ENCODE measurements at regions not wholly inside any gene's neighbourhood (a gene's known extent, or its start where the extent isn't known, plus 50 kb on each side); places are given as distances from the start of the nearest gene placed in this dataset.

DNA sequence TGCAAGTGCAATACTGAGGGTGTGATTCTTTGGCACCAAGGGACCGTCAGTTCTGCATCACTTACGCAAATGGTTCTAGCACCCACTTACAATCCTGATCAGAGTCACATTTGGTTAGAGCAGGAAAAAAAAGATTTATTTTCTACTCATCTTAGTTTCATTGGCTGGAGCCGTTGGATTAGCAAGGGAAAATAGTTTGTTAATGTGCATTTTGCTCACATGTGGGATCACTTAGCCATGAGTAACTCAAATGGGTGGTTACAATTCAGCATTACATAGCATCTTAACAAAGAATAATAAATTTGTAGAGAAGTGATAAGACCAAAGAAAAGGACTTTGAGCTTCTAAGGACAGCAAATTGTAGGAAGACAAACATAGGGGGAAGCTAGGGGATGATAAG, 216.9 kb downstream of the AUH start:
- H3K4me1 Mint-ChIP-seq (ENCODE audit: low read depth), result peaks cover 44% of the 10 kb centered on the region
- intact Hi-C loops (cut with micrococcal nuclease), result loop anchor here (5.0 kb wide), 2 partner anchors 42 to 63 kb away; no protein-coding TSS in a partner anchor
- no peaks in the 10 kb centered on the region for H3K27me3 Mint-ChIP-seq
- DNase-seq (no peak), ATAC-seq (no peak)
- H3K4me3 Mint-ChIP-seq, result no peak overlapping the region
- ChIA-PET POLR2A (interaction anchor here (1.0 to 4.4 kb wide), 2 partner anchors 12 to 45 kb away, joined by 7 to 39 read pairs; no protein-coding TSS in a partner anchor), CTCF (interaction anchor here (0.8 kb wide), 1 partner anchor 48 kb away, joined by 3 read pairs; no protein-coding TSS in a partner anchor)
- peaks cover 15% of the 10 kb centered on the region for H3K9me3 Mint-ChIP-seq
- TF ChIP-seq, protein P1, sequence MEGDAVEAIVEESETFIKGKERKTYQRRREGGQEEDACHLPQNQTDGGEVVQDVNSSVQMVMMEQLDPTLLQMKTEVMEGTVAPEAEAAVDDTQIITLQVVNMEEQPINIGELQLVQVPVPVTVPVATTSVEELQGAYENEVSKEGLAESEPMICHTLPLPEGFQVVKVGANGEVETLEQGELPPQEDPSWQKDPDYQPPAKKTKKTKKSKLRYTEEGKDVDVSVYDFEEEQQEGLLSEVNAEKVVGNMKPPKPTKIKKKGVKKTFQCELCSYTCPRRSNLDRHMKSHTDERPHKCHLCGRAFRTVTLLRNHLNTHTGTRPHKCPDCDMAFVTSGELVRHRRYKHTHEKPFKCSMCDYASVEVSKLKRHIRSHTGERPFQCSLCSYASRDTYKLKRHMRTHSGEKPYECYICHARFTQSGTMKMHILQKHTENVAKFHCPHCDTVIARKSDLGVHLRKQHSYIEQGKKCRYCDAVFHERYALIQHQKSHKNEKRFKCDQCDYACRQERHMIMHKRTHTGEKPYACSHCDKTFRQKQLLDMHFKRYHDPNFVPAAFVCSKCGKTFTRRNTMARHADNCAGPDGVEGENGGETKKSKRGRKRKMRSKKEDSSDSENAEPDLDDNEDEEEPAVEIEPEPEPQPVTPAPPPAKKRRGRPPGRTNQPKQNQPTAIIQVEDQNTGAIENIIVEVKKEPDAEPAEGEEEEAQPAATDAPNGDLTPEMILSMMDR (IDR thresholded peaks at IDR 0.05), result no peak
- peak overlapping the region; percentile 92 for H3K27ac Mint-ChIP-seq
- H3K36me3 Mint-ChIP-seq (ENCODE audit: low read depth), result peaks cover 22% of the 10 kb centered on the region

GRCh38 chr9:91145496-91145895, 216.2 kb downstream of the AUH start:
- intact Hi-C loops (cut with micrococcal nuclease), result loop anchor here (5.0 kb wide), 2 partner anchors 43 to 62 kb away; no protein-coding TSS in a partner anchor
- no peak overlapping the region for H3K4me3 Mint-ChIP-seq
- H3K36me3 Mint-ChIP-seq (ENCODE audit: low read depth), result peaks cover 28% of the 10 kb centered on the region
- peaks cover 20% of the 10 kb centered on the region for H3K9me3 Mint-ChIP-seq
- peak overlapping the region; percentile 92 for H3K27ac Mint-ChIP-seq
- ChIA-PET POLR2A (interaction anchor here (0.6 to 4.4 kb wide), 3 partner anchors 13 to 46 kb away, joined by 3 to 39 read pairs (median 7); no protein-coding TSS in a partner anchor), CTCF (interaction anchor here (0.8 to 1.7 kb wide), 4 partner anchors 45 to 277 kb away, joined by 3 read pairs; no protein-coding TSS in a partner anchor)
- H3K27me3 Mint-ChIP-seq, result no peaks in the 10 kb centered on the region
- peaks cover 50% of the 10 kb centered on the region for H3K4me1 Mint-ChIP-seq (ENCODE audit: low read depth)
- TF ChIP-seq, protein P1 (IDR thresholded peaks at IDR 0.05), result no peak
- no peak for ATAC-seq
- no peak for DNase-seq

GRCh38 chr9:91146391-91147019, 215.2 kb downstream of the AUH start:
- ChIA-PET POLR2A (interaction anchor here (0.7 to 9.8 kb wide), 15 partner anchors 9 to 278 kb away, joined by 3 to 64 read pairs (median 7); no protein-coding TSS in a partner anchor), CTCF (interaction anchor here (0.8 to 3.2 kb wide), 10 partner anchors 12 to 277 kb away, joined by 3 to 11 read pairs (median 4); partner anchors contain the start of gene NFIL3)
- peaks cover 61% of the 10 kb centered on the region for H3K4me1 Mint-ChIP-seq (ENCODE audit: low read depth)
- peak overlapping the region; percentile 94 for H3K27ac Mint-ChIP-seq
- H3K27me3 Mint-ChIP-seq, result no peaks in the 10 kb centered on the region
- no peak overlapping the region for H3K4me3 Mint-ChIP-seq
- intact Hi-C loops (cut with micrococcal nuclease), result loop anchor here (5.0 kb wide), 2 partner anchors 44 to 61 kb away; no protein-coding TSS in a partner anchor
- ATAC-seq, result peak; percentile 24
- peaks cover 34% of the 10 kb centered on the region for H3K36me3 Mint-ChIP-seq (ENCODE audit: low read depth)
- H3K9me3 Mint-ChIP-seq, result peaks cover 24% of the 10 kb centered on the region
- TF ChIP-seq, protein P1 (IDR thresholded peaks at IDR 0.05), result no peak
- DNase-seq, result peak; percentile 37

DNA sequence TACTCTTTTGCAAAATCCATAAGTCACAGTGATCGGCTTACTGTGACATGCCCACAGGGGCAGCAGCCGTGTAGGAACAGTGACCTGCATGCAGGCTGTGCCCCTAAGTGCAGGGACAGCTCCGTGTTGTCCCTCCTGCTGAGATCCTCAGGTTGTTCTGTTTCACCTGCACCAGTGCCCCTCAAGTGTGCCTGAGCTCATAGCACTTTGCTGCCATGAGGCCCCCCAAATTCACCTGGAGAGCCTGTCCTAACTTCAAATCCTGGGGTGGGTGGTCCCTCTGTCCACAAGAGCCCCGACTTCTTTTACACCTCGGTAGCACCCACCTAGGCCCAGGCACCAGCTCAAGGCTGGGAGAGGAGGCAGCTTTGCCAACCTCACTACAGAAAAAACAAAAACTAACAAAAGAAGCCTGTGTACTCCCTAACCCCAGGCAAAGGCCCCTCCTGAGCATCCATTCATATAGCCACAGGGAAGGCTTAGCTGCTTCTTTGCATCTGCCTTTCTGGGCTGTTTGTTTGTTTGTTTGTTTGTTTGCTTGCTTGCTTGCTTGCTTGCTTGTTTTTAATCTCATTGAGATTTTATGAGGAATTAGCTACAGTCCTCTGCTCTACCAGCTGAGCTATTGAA, 214.5 kb downstream of the AUH start:
- CTCF ChIA-PET, result interaction anchor here (0.6 to 3.2 kb wide), 12 partner anchors 12 to 277 kb away, joined by 3 to 11 read pairs (median 4); partner anchors contain the start of gene NFIL3
- DNase-seq, result no peak
- TF ChIP-seq, protein P1 (IDR thresholded peaks at IDR 0.05), result no peak
- peaks cover 38% of the 10 kb centered on the region for H3K36me3 Mint-ChIP-seq (ENCODE audit: low read depth)
- POLR2A ChIA-PET, result interaction anchor here (0.6 to 9.8 kb wide), 21 partner anchors 11 to 278 kb away, joined by 3 to 64 read pairs (median 4); no protein-coding TSS in a partner anchor
- no peaks in the 10 kb centered on the region for H3K27me3 Mint-ChIP-seq
- peak overlapping the region; percentile 94 for H3K27ac Mint-ChIP-seq
- peak overlapping the region; percentile 60 for H3K4me3 Mint-ChIP-seq
- H3K4me1 Mint-ChIP-seq (ENCODE audit: low read depth), result peaks cover 65% of the 10 kb centered on the region
- intact Hi-C loops (cut with micrococcal nuclease), result loop anchor here (5.0 kb wide), 2 partner anchors 45 to 60 kb away; no protein-coding TSS in a partner anchor
- ATAC-seq, result no peak
- peaks cover 24% of the 10 kb centered on the region for H3K9me3 Mint-ChIP-seq

All from activated CD8-positive, alpha-beta T cell treated with anti-CD3 and anti-CD28 coated beads for 36 hours (primary cell).